ENCODE measurements at regions not wholly inside any gene's neighbourhood (a gene's known extent, or its start where the extent isn't known, plus 50 kb on each side); places are given as distances from the start of the nearest gene placed in this dataset.

DNA sequence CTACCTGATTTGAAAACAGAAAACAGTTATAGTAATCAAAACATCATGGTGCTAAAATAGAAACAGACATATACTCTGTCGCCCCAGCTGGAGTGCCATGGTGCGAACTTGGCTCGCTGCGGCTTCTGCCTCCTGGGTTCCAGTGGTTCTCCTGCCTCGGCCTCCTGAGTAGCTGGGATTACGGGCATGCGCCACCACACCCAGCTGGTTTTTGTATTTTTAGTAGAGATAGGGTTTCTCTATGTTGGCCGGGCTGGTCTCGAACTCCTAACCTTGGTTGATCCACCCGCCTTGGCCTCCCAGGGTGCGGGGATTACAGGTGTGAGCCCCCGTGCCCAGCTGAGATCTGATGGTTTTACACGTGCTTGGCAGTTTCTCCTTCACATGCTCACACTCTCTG is 495.9 kb downstream of the ANXA1 start:
- H3K4me3 ChIP-seq (replicated peaks; ENCODE audit: low read depth, low read length) = no peak overlapping the region
- no peaks in the 10 kb centered on the region for H3K27me3 ChIP-seq (replicated peaks; ENCODE audit: control insufficient read depth, insufficient read depth, low read length)
- no peaks in the 10 kb centered on the region for H3K36me3 ChIP-seq (ENCODE audit: control insufficient read depth, insufficient read depth, low read length)
- no peak for DNase-seq (ENCODE audit: extremely low read depth, insufficient read length)
- TF ChIP-seq, protein P1, sequence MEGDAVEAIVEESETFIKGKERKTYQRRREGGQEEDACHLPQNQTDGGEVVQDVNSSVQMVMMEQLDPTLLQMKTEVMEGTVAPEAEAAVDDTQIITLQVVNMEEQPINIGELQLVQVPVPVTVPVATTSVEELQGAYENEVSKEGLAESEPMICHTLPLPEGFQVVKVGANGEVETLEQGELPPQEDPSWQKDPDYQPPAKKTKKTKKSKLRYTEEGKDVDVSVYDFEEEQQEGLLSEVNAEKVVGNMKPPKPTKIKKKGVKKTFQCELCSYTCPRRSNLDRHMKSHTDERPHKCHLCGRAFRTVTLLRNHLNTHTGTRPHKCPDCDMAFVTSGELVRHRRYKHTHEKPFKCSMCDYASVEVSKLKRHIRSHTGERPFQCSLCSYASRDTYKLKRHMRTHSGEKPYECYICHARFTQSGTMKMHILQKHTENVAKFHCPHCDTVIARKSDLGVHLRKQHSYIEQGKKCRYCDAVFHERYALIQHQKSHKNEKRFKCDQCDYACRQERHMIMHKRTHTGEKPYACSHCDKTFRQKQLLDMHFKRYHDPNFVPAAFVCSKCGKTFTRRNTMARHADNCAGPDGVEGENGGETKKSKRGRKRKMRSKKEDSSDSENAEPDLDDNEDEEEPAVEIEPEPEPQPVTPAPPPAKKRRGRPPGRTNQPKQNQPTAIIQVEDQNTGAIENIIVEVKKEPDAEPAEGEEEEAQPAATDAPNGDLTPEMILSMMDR (IDR thresholded peaks at IDR 0.05; ENCODE audit: insufficient read depth, low read length, poor library complexity, severe bottlenecking) = no peak

DNA sequence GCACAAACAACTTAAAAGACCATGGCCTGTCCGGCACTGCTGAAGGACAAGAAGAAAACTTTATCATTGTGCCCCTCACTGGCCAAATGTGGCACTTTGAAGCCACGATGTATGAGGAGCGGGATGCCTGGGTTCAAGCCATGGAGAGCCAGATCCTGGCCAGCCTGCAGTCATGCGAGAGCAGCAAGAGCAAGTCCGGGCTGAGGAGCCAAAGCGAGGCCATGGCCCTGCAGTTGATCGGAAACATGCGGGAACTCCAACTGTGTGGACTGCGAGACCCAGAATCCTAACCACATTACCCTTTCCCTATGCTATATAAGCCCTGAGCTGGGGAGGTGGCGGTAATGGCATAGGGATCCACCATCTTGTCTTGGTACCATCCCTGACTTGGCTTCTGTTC is 497.9 kb downstream of the ANXA1 start:
- Histone ChIP-seq H3K36me3 (ENCODE audit: control insufficient read depth, insufficient read depth, low read length) (no peaks in the 10 kb centered on the region), H3K27me3 (replicated peaks; ENCODE audit: control insufficient read depth, insufficient read depth, low read length) (no peaks in the 10 kb centered on the region), H3K4me3 (replicated peaks; ENCODE audit: low read depth, low read length) (no peak overlapping the region)
- TF ChIP-seq, protein P1 (IDR thresholded peaks at IDR 0.05; ENCODE audit: insufficient read depth, low read length, poor library complexity, severe bottlenecking) = no peak
- DNase-seq (ENCODE audit: extremely low read depth, insufficient read length) = no peak

DNA sequence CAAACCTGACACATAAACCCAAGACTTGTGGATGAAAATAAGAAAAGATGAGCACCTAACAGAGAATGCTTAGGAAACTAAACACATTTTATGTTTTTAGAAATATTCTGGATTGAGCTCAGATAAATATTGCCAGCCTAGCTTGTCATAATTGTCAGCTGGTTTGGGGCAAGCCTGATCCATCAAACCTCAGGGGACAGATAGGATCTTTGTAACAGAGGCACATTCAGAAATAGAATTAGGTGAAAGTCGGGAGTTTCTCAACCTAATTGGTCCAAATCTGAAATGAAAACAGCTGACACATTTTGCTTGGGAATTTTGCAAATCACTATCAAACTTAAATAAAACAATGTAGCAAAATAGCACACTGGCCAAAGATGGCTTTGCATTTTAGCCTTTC is 503.7 kb downstream of the ANXA1 start:
- no peaks in the 10 kb centered on the region for H3K27me3 ChIP-seq (replicated peaks; ENCODE audit: control insufficient read depth, insufficient read depth, low read length)
- H3K4me3 ChIP-seq (replicated peaks; ENCODE audit: low read depth, low read length) = no peak overlapping the region
- TF ChIP-seq, protein P1 (IDR thresholded peaks at IDR 0.05; ENCODE audit: insufficient read depth, low read length, poor library complexity, severe bottlenecking) = no peak
- no peak for DNase-seq (ENCODE audit: extremely low read depth, insufficient read length)
- H3K36me3 ChIP-seq (ENCODE audit: control insufficient read depth, insufficient read depth, low read length) = no peaks in the 10 kb centered on the region

GRCh38 chr9:73655831-73656230 is 504.2 kb downstream of the ANXA1 start:
- TF ChIP-seq, protein P1 (IDR thresholded peaks at IDR 0.05; ENCODE audit: insufficient read depth, low read length, poor library complexity, severe bottlenecking) = no peak
- H3K27me3 ChIP-seq (replicated peaks; ENCODE audit: control insufficient read depth, insufficient read depth, low read length) = no peaks in the 10 kb centered on the region
- no peaks in the 10 kb centered on the region for H3K36me3 ChIP-seq (ENCODE audit: control insufficient read depth, insufficient read depth, low read length)
- no peak for DNase-seq (ENCODE audit: extremely low read depth, insufficient read length)
- H3K4me3 ChIP-seq (replicated peaks; ENCODE audit: low read depth, low read length) = no peak overlapping the region

DNA sequence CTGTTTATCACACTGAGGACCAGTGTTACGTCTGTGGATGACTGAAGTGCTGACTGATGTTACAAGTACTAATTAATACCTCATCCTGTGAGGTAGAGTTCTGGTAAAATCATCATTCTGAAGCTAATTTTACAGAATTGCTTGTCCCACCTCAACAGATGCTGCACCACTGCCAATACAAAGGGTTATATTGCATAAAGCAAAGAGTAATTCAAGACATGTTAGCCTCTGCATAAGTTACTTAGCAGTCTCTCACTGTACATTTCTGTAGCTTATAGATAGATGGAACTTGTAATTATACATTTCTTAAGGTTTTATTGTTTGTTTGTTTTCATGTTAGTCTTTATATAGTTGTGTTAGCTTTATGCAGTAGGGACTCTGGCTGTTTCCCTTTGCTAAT is 513.6 kb downstream of the ANXA1 start:
- TF ChIP-seq, protein P1 (IDR thresholded peaks at IDR 0.05; ENCODE audit: insufficient read depth, low read length, poor library complexity, severe bottlenecking) = no peak
- no peaks in the 10 kb centered on the region for H3K27me3 ChIP-seq (replicated peaks; ENCODE audit: control insufficient read depth, insufficient read depth, low read length)
- H3K36me3 ChIP-seq (ENCODE audit: control insufficient read depth, insufficient read depth, low read length) = no peaks in the 10 kb centered on the region
- DNase-seq (ENCODE audit: extremely low read depth, insufficient read length) = no peak
- no peak overlapping the region for H3K4me3 ChIP-seq (replicated peaks; ENCODE audit: low read depth, low read length)

- no peak for DNase-seq (ENCODE audit: extremely low read depth, insufficient read length)
- TF ChIP-seq, protein P1 (IDR thresholded peaks at IDR 0.05; ENCODE audit: insufficient read depth, low read length, poor library complexity, severe bottlenecking) = peak; percentile 35
- Histone ChIP-seq H3K27me3 (replicated peaks; ENCODE audit: control insufficient read depth, insufficient read depth, low read length) (no peaks in the 10 kb centered on the region), H3K36me3 (ENCODE audit: control insufficient read depth, insufficient read depth, low read length) (no peaks in the 10 kb centered on the region), H3K4me3 (replicated peaks; ENCODE audit: low read depth, low read length) (no peak overlapping the region)
These were observed 516.1 kb downstream of the ANXA1 start for GRCh38 chr9:73667749-73668148.

All from GM06990 (cell line).